ENCODE measurements at regions not wholly inside any gene's neighbourhood (a gene's known extent, or its start where the extent isn't known, plus 50 kb on each side); places are given as distances from the start of the nearest gene placed in this dataset.

- no peak overlapping the region for H3K4me3 ChIP-seq (ENCODE audit: low read depth, low read length)
- H3K36me3 ChIP-seq (ENCODE audit: control insufficient read depth in 2 of 2, insufficient read depth in 1 of 2, low read length in 2 of 2): no peaks in the 10 kb centered on the region
- no peaks in the 10 kb centered on the region for H3K9me3 ChIP-seq (ENCODE audit: control insufficient read depth, insufficient read depth, low read depth, low read length)
- no peak for TF ChIP-seq ZNF830 (tag by site-specific recombination; IDR thresholded peaks at IDR 0.05; ENCODE audit: low read depth)
- no peak for TF ChIP-seq ZNF549 (tag by site-specific recombination; IDR thresholded peaks at IDR 0.05)
- no peak for TF ChIP-seq SP2 (tag by site-specific recombination; IDR thresholded peaks at IDR 0.05)
- TF ChIP-seq ZNF155 (tag by site-specific recombination; IDR thresholded peaks at IDR 0.05): no peak
- TF ChIP-seq MEIS1 (CRISPR knock-in tag; IDR thresholded peaks at IDR 0.05; ENCODE audit: borderline replicate concordance): no peak
- TF ChIP-seq ZNF169 (tag by site-specific recombination; IDR thresholded peaks at IDR 0.05): no peak
- no peak for TF ChIP-seq AEBP2 (tag by site-specific recombination; IDR thresholded peaks at IDR 0.05; ENCODE audit: borderline replicate concordance)
- no peak for TF ChIP-seq ZNF16 (tag by site-specific recombination; IDR thresholded peaks at IDR 0.05; ENCODE audit: low read depth)
- no peak for TF ChIP-seq ZNF426 (tag by site-specific recombination; IDR thresholded peaks at IDR 0.05)
- no peak for TF ChIP-seq ZNF777 (tag by site-specific recombination; IDR thresholded peaks at IDR 0.05; ENCODE audit: borderline replicate concordance)
- TF ChIP-seq ZNF629 (tag by site-specific recombination; IDR thresholded peaks at IDR 0.05): no peak
- TF ChIP-seq, protein P1, sequence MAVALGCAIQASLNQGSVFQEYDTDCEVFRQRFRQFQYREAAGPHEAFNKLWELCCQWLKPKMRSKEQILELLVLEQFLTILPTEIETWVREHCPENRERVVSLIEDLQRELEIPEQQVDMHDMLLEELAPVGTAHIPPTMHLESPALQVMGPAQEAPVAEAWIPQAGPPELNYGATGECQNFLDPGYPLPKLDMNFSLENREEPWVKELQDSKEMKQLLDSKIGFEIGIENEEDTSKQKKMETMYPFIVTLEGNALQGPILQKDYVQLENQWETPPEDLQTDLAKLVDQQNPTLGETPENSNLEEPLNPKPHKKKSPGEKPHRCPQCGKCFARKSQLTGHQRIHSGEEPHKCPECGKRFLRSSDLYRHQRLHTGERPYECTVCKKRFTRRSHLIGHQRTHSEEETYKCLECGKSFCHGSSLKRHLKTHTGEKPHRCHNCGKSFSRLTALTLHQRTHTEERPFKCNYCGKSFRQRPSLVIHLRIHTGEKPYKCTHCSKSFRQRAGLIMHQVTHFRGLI (tag by site-specific recombination; IDR thresholded peaks at IDR 0.05): no peak
- no peak for TF ChIP-seq ZEB2 (tag by site-specific recombination; IDR thresholded peaks at IDR 0.05)
- TF ChIP-seq ZNF266 (tag by site-specific recombination; IDR thresholded peaks at IDR 0.05; ENCODE audit: low read depth): no peak
- no peak for TF ChIP-seq KLF9 (tag by site-specific recombination; IDR thresholded peaks at IDR 0.05; ENCODE audit: low read depth)
- TF ChIP-seq ZNF501 (tag by site-specific recombination; IDR thresholded peaks at IDR 0.05): no peak
- TF ChIP-seq SCRT2 (tag by site-specific recombination; IDR thresholded peaks at IDR 0.05): no peak
- POLR2A ChIA-PET: no interaction called here
- no peak overlapping the region for H3K27ac ChIP-seq (ENCODE audit: extremely low read depth, low read depth, low read length)
- CTCF ChIA-PET: interaction anchor here (0.7 kb wide), 1 partner anchor 20 kb away, joined by 3 read pairs; no protein-coding TSS in a partner anchor
- no peaks in the 10 kb centered on the region for H3K4me1 ChIP-seq (ENCODE audit: control insufficient read depth, insufficient read depth, low read length)
Measured at GRCh38 chr3:139130390-139131140, 85.9 kb upstream of the PRR23C start.

DNA sequence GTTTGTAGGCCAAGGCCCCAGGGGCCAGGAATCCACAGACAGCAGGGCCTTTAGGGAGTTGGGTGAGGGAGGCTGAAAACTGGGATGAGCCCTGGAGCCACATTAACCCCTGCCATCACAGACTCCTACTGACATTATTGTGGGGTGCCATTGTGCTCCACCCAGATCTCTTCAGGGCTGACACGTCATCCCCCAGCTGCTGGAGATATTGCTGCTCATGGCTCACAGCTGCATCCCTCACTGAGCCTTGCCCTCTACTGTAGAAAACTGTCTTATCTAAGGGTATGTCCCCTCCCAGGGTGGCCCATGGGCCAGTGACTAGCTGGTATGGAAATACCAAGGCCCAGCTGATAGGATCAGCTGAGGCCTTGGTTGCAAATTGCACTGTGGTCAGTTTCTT is 87.3 kb upstream of the PRR23C start:
- TF ChIP-seq ZNF645 (tag by site-specific recombination; IDR thresholded peaks at IDR 0.05) (no peak), SP3 (tag by site-specific recombination; IDR thresholded peaks at IDR 0.05) (no peak), ZFP69B (tag by site-specific recombination; IDR thresholded peaks at IDR 0.05) (no peak), SCRT2 (tag by site-specific recombination; IDR thresholded peaks at IDR 0.05) (no peak), ZNF488 (tag by site-specific recombination; IDR thresholded peaks at IDR 0.05) (no peak)
- TF ChIP-seq, protein P2, sequence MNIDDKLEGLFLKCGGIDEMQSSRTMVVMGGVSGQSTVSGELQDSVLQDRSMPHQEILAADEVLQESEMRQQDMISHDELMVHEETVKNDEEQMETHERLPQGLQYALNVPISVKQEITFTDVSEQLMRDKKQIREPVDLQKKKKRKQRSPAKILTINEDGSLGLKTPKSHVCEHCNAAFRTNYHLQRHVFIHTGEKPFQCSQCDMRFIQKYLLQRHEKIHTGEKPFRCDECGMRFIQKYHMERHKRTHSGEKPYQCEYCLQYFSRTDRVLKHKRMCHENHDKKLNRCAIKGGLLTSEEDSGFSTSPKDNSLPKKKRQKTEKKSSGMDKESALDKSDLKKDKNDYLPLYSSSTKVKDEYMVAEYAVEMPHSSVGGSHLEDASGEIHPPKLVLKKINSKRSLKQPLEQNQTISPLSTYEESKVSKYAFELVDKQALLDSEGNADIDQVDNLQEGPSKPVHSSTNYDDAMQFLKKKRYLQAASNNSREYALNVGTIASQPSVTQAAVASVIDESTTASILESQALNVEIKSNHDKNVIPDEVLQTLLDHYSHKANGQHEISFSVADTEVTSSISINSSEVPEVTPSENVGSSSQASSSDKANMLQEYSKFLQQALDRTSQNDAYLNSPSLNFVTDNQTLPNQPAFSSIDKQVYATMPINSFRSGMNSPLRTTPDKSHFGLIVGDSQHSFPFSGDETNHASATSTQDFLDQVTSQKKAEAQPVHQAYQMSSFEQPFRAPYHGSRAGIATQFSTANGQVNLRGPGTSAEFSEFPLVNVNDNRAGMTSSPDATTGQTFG (tag by site-specific recombination; IDR thresholded peaks at IDR 0.05; ENCODE audit: borderline replicate concordance): no peak
- TF ChIP-seq, protein P3, sequence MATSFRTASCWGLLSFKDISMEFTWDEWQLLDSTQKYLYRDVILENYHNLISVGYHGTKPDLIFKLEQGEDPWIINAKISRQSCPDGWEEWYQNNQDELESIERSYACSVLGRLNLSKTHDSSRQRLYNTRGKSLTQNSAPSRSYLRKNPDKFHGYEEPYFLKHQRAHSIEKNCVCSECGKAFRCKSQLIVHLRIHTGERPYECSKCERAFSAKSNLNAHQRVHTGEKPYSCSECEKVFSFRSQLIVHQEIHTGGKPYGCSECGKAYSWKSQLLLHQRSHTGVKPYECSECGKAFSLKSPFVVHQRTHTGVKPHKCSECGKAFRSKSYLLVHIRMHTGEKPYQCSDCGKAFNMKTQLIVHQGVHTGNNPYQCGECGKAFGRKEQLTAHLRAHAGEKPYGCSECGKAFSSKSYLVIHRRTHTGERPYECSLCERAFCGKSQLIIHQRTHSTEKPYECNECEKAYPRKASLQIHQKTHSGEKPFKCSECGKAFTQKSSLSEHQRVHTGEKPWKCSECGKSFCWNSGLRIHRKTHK (tag by site-specific recombination; IDR thresholded peaks at IDR 0.05): no peak
- POLR2A ChIA-PET: no interaction called here
- CTCF ChIA-PET: interaction anchor here (0.6 kb wide), 1 partner anchor 1339 kb away, joined by 3 read pairs; no protein-coding TSS in a partner anchor

More for the DNA sequence above, 87.3 kb upstream of the PRR23C start:
- no peak overlapping the region for H3K4me3 ChIP-seq (ENCODE audit: low read depth, low read length)
- H3K27ac ChIP-seq (ENCODE audit: extremely low read depth, low read depth, low read length): no peak overlapping the region
- no peaks in the 10 kb centered on the region for H3K4me1 ChIP-seq (ENCODE audit: control insufficient read depth, insufficient read depth, low read length)
- no peaks in the 10 kb centered on the region for H3K9me3 ChIP-seq (ENCODE audit: control insufficient read depth, insufficient read depth, low read depth, low read length)
- no peaks in the 10 kb centered on the region for H3K36me3 ChIP-seq (ENCODE audit: control insufficient read depth in 2 of 2, insufficient read depth in 1 of 2, low read length in 2 of 2)
